OCI-LY3 (cell line): ENCODE measurements at regions not wholly inside any gene's neighbourhood (a gene's known extent, or its start where the extent isn't known, plus 50 kb on each side); places are given as distances from the start of the nearest gene placed in this dataset.

Source experiments
- EZH2phosphoT487 ChIP-seq: fragments of 200-600 bp; shearing (Covaris generic); IDR thresholded peaks from 2 replicates; pipeline ENCODE4 v1.6.1; 2018; ENCODE audit warnings: antibody characterized with exemption, mixed run types, low read depth
- TF ChIP-seq, protein P1 (sequence below): fragments of 200-600, 300-600 bp; sonication (generic); IDR thresholded peaks from 2 replicates; pipeline ENCODE4 v1.5.1; 2014; ENCODE audit warnings: antibody characterized with exemption, low read length, low read depth

DNA sequence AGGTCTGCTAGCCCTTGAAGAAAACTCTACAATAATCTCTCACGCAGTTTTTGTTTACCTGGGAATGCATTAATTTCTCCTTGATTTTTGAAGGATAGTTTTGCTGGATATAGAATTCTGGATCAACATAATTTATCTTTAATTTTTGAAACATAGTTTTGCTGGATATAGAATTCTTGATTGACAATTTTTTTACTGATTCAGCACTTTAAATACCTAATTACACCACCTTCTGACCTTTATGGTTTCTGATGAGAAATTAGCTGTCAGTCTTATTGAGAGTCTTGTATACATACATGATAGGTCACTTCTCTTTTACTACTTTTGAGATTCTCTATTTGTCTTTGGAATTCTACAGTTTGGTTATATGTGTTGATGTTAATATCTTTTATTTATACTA, 741.6 kb downstream of the FGF9 start:
- TF ChIP-seq, protein P1, sequence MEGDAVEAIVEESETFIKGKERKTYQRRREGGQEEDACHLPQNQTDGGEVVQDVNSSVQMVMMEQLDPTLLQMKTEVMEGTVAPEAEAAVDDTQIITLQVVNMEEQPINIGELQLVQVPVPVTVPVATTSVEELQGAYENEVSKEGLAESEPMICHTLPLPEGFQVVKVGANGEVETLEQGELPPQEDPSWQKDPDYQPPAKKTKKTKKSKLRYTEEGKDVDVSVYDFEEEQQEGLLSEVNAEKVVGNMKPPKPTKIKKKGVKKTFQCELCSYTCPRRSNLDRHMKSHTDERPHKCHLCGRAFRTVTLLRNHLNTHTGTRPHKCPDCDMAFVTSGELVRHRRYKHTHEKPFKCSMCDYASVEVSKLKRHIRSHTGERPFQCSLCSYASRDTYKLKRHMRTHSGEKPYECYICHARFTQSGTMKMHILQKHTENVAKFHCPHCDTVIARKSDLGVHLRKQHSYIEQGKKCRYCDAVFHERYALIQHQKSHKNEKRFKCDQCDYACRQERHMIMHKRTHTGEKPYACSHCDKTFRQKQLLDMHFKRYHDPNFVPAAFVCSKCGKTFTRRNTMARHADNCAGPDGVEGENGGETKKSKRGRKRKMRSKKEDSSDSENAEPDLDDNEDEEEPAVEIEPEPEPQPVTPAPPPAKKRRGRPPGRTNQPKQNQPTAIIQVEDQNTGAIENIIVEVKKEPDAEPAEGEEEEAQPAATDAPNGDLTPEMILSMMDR = no peak
- no peak for TF ChIP-seq EZH2phosphoT487
